H1 (cell line): ENCODE measurements at regions not wholly inside any gene's neighbourhood (a gene's known extent, or its start where the extent isn't known, plus 50 kb on each side); places are given as distances from the start of the nearest gene placed in this dataset.

Experiments used
- CTCF ChIA-PET: fragments of 300-600 bp; sonication (Branson Sonifier 250); formaldehyde crosslinking; loops from one replicate; lab custom pipeline; 2021; ENCODE audit not compliant: partially characterized antibody; lab: Charles Lee
- POLR2A ChIA-PET: fragments of 300-600 bp; sonication (Branson Sonifier 250); formaldehyde crosslinking; loops from one replicate; lab custom pipeline; 2021; ENCODE audit warnings: inconsistent platforms; ENCODE audit not compliant: partially characterized antibody; lab: Charles Lee
- DNase-seq, 2 experiments: peaks; one replicate each; pipeline versions ENCODE4 v3.0.0 to v3.0.0-alpha.2; 2010 to 2022; ENCODE audit warnings: low spot score in 2 of 2, low read depth in 1 of 2, mixed read lengths in 1 of 2
- FAIRE-seq: peaks from 2 replicates; lab custom pipeline; 2011; peaks lifted over from hg19 to GRCh38; lab: Jason Lieb, UNC
- H2AFZ ChIP-seq: 2 replicates; pipeline ENCODE4 v1.8.1; 2012; ENCODE audit warnings: low read length, inconsistent platforms
- H2AK5ac ChIP-seq: 2 replicates; pipeline ENCODE4 v1.6.1; 2013; ENCODE audit warnings: low read depth, low read length
- H2BK120ac ChIP-seq: replicated peaks from 2 replicates; pipeline ENCODE3; 2013; ENCODE audit warnings: low read depth, low read length, inconsistent platforms
- H2BK12ac ChIP-seq: 2 replicates; pipeline ENCODE4 v1.6.1; 2013; ENCODE audit warnings: low read depth, low read length
- H2BK15ac ChIP-seq: 2 replicates; pipeline ENCODE4 v1.6.1; 2013; ENCODE audit warnings: low read length
- H2BK20ac ChIP-seq: 2 replicates; pipeline ENCODE4 v1.6.1; 2013; ENCODE audit warnings: low read length
- H2BK5ac ChIP-seq: 2 replicates; pipeline ENCODE4 v1.6.1; 2013; ENCODE audit warnings: low read depth, low read length
- H3K14ac ChIP-seq: 2 replicates; pipeline ENCODE4 v1.6.1; 2013; ENCODE audit warnings: inconsistent platforms; ENCODE audit not compliant: insufficient read length
- H3K18ac ChIP-seq: 2 replicates; pipeline ENCODE4 v1.6.1; 2013; ENCODE audit warnings: low read length; ENCODE audit errors: extremely low read depth
- H3K23ac ChIP-seq: 2 replicates; pipeline ENCODE4 v1.6.1; 2013; ENCODE audit warnings: inconsistent platforms; ENCODE audit not compliant: insufficient read length
- H3K23me2 ChIP-seq: 2 replicates; pipeline ENCODE4 v1.6.1; 2013; ENCODE audit warnings: low read depth, low read length
- H3K27ac ChIP-seq: 2 replicates; pipeline ENCODE4 v1.6.1; 2011; ENCODE audit warnings: low read depth, low read length, inconsistent platforms
- H3K27me3 ChIP-seq, 4 experiments: replicated peaks in 1 of 4; 1 replicate in 1 of 4; 2 replicates in 3 of 4; pipeline versions ENCODE4 v1.6.1 to v1.8.1; 2011 to 2013; ENCODE audit warnings: low read length in 3 of 4, mild to moderate bottlenecking in 3 of 4, inconsistent platforms in 2 of 4, mixed read lengths in 2 of 4, moderate library complexity in 1 of 4; ENCODE audit not compliant: control insufficient read depth in 3 of 4, insufficient read depth in 3 of 4; ENCODE audit errors: extremely low read depth in 1 of 4
- H3K36me3 ChIP-seq, 4 experiments: 2 replicates each; pipeline versions ENCODE4 v1.6.1 to v1.8.1; 2011 to 2013; ENCODE audit warnings: mild to moderate bottlenecking in 4 of 4, low read length in 3 of 4, moderate library complexity in 2 of 4, control low read depth in 1 of 4, inconsistent platforms in 1 of 4; ENCODE audit not compliant: insufficient read depth in 4 of 4, control insufficient read depth in 2 of 4
- H3K4ac ChIP-seq: replicated peaks from 2 replicates; pipeline ENCODE3; 2013; ENCODE audit warnings: low read length, low read depth, mixed read lengths, inconsistent platforms; ENCODE audit not compliant: insufficient read length
- H3K4me1 ChIP-seq, 4 experiments: replicated peaks in 1 of 4; 1 replicate in 1 of 4; 2 replicates in 3 of 4; pipeline versions ENCODE4 v1.6.1 to v1.8.1; 2011 to 2013; ENCODE audit warnings: low read length in 3 of 4, inconsistent platforms in 2 of 4, mixed read lengths in 1 of 4; ENCODE audit not compliant: insufficient read depth in 4 of 4, control insufficient read depth in 3 of 4
- H3K4me2 ChIP-seq, 2 experiments: 2 replicates each; pipeline versions ENCODE4 v1.6.1 to v1.8.1; 2011 to 2013; ENCODE audit warnings: low read depth in 2 of 2, low read length in 2 of 2, control low read depth in 1 of 2, inconsistent platforms in 1 of 2, mild to moderate bottlenecking in 1 of 2; ENCODE audit not compliant: insufficient read depth in 1 of 2
- H3K4me3 ChIP-seq, 4 experiments: fragments of 200-600, 300-600 bp in 1 of 4; sonication (generic), shearing (Covaris generic), sonication (Bioruptor Twin) in 1 of 4; 2 replicates each; pipeline versions ENCODE4 v1.5.1 to v1.8.1; 2011 to 2016; ENCODE audit warnings: low read length in 4 of 4, low read depth in 3 of 4, control low read depth in 2 of 4, inconsistent platforms in 2 of 4, mild to moderate bottlenecking in 2 of 4, mixed read lengths in 1 of 4, moderate library complexity in 1 of 4; ENCODE audit not compliant: insufficient read depth in 2 of 4; ENCODE audit errors: extremely low read depth in 1 of 4
- H3K56ac ChIP-seq: replicated peaks from 2 replicates; pipeline ENCODE3; 2013; ENCODE audit warnings: low read depth, mild to moderate bottlenecking, mixed read lengths, low read length, inconsistent platforms; ENCODE audit not compliant: insufficient read length
- H3K79me1 ChIP-seq: 2 replicates; pipeline ENCODE4 v1.6.1; 2013; ENCODE audit warnings: low read depth, low read length, control low read depth
- H3K79me2 ChIP-seq, 2 experiments: 2 replicates each; pipeline versions ENCODE4 v1.6.1 to v1.8.1; 2012 to 2013; ENCODE audit warnings: low read length in 2 of 2, mild to moderate bottlenecking in 2 of 2, inconsistent platforms in 1 of 2; ENCODE audit not compliant: insufficient read depth in 2 of 2, control insufficient read depth in 1 of 2
- H3K9ac ChIP-seq, 4 experiments: replicated peaks in 1 of 4; 1 replicate in 1 of 4; 2 replicates in 3 of 4; pipeline versions ENCODE4 v1.6.1 to v1.8.1; 2011 to 2013; ENCODE audit warnings: low read depth in 3 of 4, low read length in 3 of 4, control low read depth in 2 of 4, mild to moderate bottlenecking in 2 of 4, moderate library complexity in 2 of 4, inconsistent platforms in 1 of 4; ENCODE audit errors: extremely low read depth in 1 of 4
- H3K9me3 ChIP-seq, 2 experiments: 2 replicates each; pipeline versions ENCODE4 v1.6.1 to v1.8.1; 2012 to 2013; ENCODE audit warnings: mild to moderate bottlenecking in 2 of 2, moderate library complexity in 2 of 2, control low read depth in 1 of 2, inconsistent platforms in 1 of 2, low read depth in 1 of 2, low read length in 1 of 2, mixed read lengths in 1 of 2; ENCODE audit not compliant: insufficient read depth in 2 of 2
- H4K20me1 ChIP-seq, 2 experiments: replicated peaks in 1 of 2; 2 replicates each; pipeline versions ENCODE3 to v1.8.1; 2011 to 2013; ENCODE audit warnings: inconsistent platforms in 2 of 2, low read length in 2 of 2, mild to moderate bottlenecking in 1 of 2; ENCODE audit not compliant: insufficient read depth in 2 of 2, control insufficient read depth in 1 of 2
- H4K5ac ChIP-seq: 2 replicates; pipeline ENCODE4 v1.6.1; 2013; ENCODE audit warnings: low read length, low read depth, mixed read lengths, inconsistent platforms; ENCODE audit not compliant: insufficient read length
- H4K8ac ChIP-seq: 2 replicates; pipeline ENCODE4 v1.8.0; 2013; ENCODE audit warnings: mild to moderate bottlenecking, moderate library complexity, low read length, inconsistent platforms; ENCODE audit not compliant: insufficient read depth; ENCODE audit errors: extremely low read depth
- H4K91ac ChIP-seq: replicated peaks from 2 replicates; pipeline ENCODE3; 2013; ENCODE audit warnings: low read length, mixed read lengths, inconsistent platforms; ENCODE audit not compliant: insufficient read length
- CTBP2 ChIP-seq: IDR thresholded peaks from 2 replicates; pipeline ENCODE4 v1.7.0; 2011; ENCODE audit warnings: borderline replicate concordance, mild to moderate bottlenecking, moderate library complexity, mixed read lengths, low read length; ENCODE audit not compliant: insufficient read depth, insufficient read length
- CTCF ChIP-seq, 3 experiments: IDR thresholded peaks; 1 replicate in 2 of 3; 2 replicates in 1 of 3; pipeline versions ENCODE4 v1.5.1 to v1.6.1; 2011; ENCODE audit warnings: low read length in 3 of 3, mild to moderate bottlenecking in 3 of 3, inconsistent platforms in 2 of 3, low read depth in 1 of 3, moderate library complexity in 1 of 3; ENCODE audit not compliant: insufficient read depth in 1 of 3; ENCODE audit errors: control extremely low read depth in 1 of 3
- HDAC2 ChIP-seq, 2 experiments: fragments of 300-600 bp in 1 of 2; sonication (generic) in 1 of 2; IDR thresholded peaks; 2 replicates each; pipeline ENCODE4 v1.6.1; 2011 to 2012; ENCODE audit warnings: low read depth in 2 of 2, low read length in 2 of 2, mild to moderate bottlenecking in 2 of 2, moderate library complexity in 2 of 2, borderline replicate concordance in 1 of 2, inconsistent platforms in 1 of 2
- RAD21 ChIP-seq, 2 experiments: IDR thresholded peaks in 1 of 2; conservative IDR thresholded peaks in 1 of 2; 2 replicates each; pipeline ENCODE4 v1.6.1; 2011; ENCODE audit warnings: low read depth in 2 of 2, low read length in 2 of 2, improper control_type of control experiment in 1 of 2, inconsistent platforms in 1 of 2, mild to moderate bottlenecking in 1 of 2, moderate library complexity in 1 of 2
- WGBS, 2 experiments: shearing (Covaris generic) in 1 of 2; methylation state at CpG; one replicate each; pipeline versions ENCODE4 v1.1.6 to v1.1.7; 2013 to 2015; ENCODE audit warnings: low lambda C conversion rate in 2 of 2, mixed read lengths in 2 of 2, inconsistent platforms in 1 of 2, low coverage in 1 of 2, missing lambda C conversion rate in 1 of 2; ENCODE audit not compliant: insufficient replicate concordance in 2 of 2, insufficient coverage in 1 of 2, insufficient read length in 1 of 2; ENCODE audit errors: extremely low coverage in 1 of 2, missing lambda C conversion rate in 1 of 2; 5-methylcytosine and 5-hydroxymethylcytosine counted together

GRCh38 chr10:2619472-2619871, 447.9 kb upstream of the PFKP start:
- no peak overlapping the region for H4K5ac ChIP-seq
- no peak overlapping the region for H3K4me3 ChIP-seq
- H3K4me2 ChIP-seq: no peak overlapping the region
- H3K18ac ChIP-seq: no peak overlapping the region
- no peak overlapping the region for H3K4ac ChIP-seq
- 54% methylated on average over 4 of the region's 4 CpGs; no CpG with 5 or more reads in 1 of the 2 experiments for WGBS, 2 experiments
- no peak overlapping the region for H2AK5ac ChIP-seq
- no peaks in the 10 kb centered on the region for H3K79me1 ChIP-seq
- no peak overlapping the region for H2BK5ac ChIP-seq
- no peak overlapping the region for H2BK15ac ChIP-seq
- DNase-seq: no peak
- POLR2A ChIA-PET: no interaction called here
- no peaks in the 10 kb centered on the region for H3K27me3 ChIP-seq
- peaks cover 4% of the 10 kb centered on the region; the same call in 1 of the 2 replicates for H3K23me2 ChIP-seq
- no peaks in the 10 kb centered on the region for H4K20me1 ChIP-seq
- no peak overlapping the region for H4K8ac ChIP-seq
- H4K91ac ChIP-seq: no peak overlapping the region
- no peak overlapping the region for H2BK20ac ChIP-seq
- TF ChIP-seq CTBP2: no peak
- TF ChIP-seq RAD21 (IDR thresholded peaks at IDR 0.05 in 1 of 2, conservative IDR thresholded peaks at IDR 0.05 in 1 of 2; ENCODE audit: low read depth in 2 of 2, low read length in 2 of 2): peak; percentile 76 to 80
- TF ChIP-seq HDAC2 (IDR thresholded peaks at IDR 0.05; ENCODE audit: borderline replicate concordance in 1 of 2, low read depth in 2 of 2, low read length in 2 of 2): no peak
- peak; percentile 46 to 82 (median 70) for TF ChIP-seq CTCF (IDR thresholded peaks at IDR 0.05; ENCODE audit: control extremely low read depth in 1 of 3, insufficient read depth in 1 of 3, low read depth in 1 of 3, low read length in 3 of 3)
- H3K14ac ChIP-seq: no peak overlapping the region
- no peak overlapping the region for H3K56ac ChIP-seq
- peak; percentile 19 for FAIRE-seq
- no peak overlapping the region for H3K23ac ChIP-seq
- no peaks in the 10 kb centered on the region for H3K36me3 ChIP-seq
- H3K9ac ChIP-seq: no peak overlapping the region
- H2BK120ac ChIP-seq: no peak overlapping the region
- H3K9me3 ChIP-seq: no peaks in the 10 kb centered on the region
- CTCF ChIA-PET: interaction anchor here (0.6 to 3.2 kb wide), 26 partner anchors 9 to 1080 kb away, joined by 3 to 20 read pairs (median 4); no protein-coding TSS in a partner anchor
- no peak overlapping the region for H2AFZ ChIP-seq
- no peaks in the 10 kb centered on the region for H3K79me2 ChIP-seq
- H3K4me1 ChIP-seq: peaks cover 4% of the 10 kb centered on the region in 4 experiments; a peak in 5 of 7 replicates
- no peak overlapping the region for H3K27ac ChIP-seq
- H2BK12ac ChIP-seq: no peak overlapping the region
